Stomach smooth muscle (tissue), 2 donors: ENCODE measurements at regions not wholly inside any gene's neighbourhood (a gene's known extent, or its start where the extent isn't known, plus 50 kb on each side); places are given as distances from the start of the nearest gene placed in this dataset.

Experiments used
- H3K27ac ChIP-seq: one replicate; pipeline ENCODE4 v1.7.0; 2013; ENCODE audit warnings: mild to moderate bottlenecking, low read length, inconsistent platforms
- H3K27me3 ChIP-seq, 2 donors: one replicate each; pipeline ENCODE4 v1.7.0; 2013; ENCODE audit warnings: low read length in 2 of 2; ENCODE audit not compliant: insufficient read depth in 2 of 2, control insufficient read depth in 1 of 2
- H3K36me3 ChIP-seq, 2 donors: one replicate each; pipeline ENCODE4 v1.7.0; 2013; ENCODE audit warnings: low read length in 2 of 2; ENCODE audit not compliant: control insufficient read depth in 2 of 2, insufficient read depth in 2 of 2
- H3K4me1 ChIP-seq: one replicate; pipeline ENCODE4 v1.7.0; 2013; ENCODE audit warnings: low read length; ENCODE audit not compliant: control insufficient read depth, insufficient read depth
- H3K4me3 ChIP-seq, 2 donors: one replicate each; pipeline ENCODE4 v1.7.0; 2013; ENCODE audit warnings: low read length in 2 of 2
- H3K9ac ChIP-seq, 2 donors: one replicate each; pipeline ENCODE4 v1.7.0; 2013; ENCODE audit warnings: low read length in 2 of 2, mild to moderate bottlenecking in 1 of 2
- H3K9me3 ChIP-seq, 2 donors: one replicate each; pipeline ENCODE4 v1.7.0; 2013; ENCODE audit warnings: low read length in 2 of 2; ENCODE audit not compliant: control insufficient read depth in 2 of 2
- donor health status: healthy.
- donor health status: Pancreatic carcinoma.

DNA sequence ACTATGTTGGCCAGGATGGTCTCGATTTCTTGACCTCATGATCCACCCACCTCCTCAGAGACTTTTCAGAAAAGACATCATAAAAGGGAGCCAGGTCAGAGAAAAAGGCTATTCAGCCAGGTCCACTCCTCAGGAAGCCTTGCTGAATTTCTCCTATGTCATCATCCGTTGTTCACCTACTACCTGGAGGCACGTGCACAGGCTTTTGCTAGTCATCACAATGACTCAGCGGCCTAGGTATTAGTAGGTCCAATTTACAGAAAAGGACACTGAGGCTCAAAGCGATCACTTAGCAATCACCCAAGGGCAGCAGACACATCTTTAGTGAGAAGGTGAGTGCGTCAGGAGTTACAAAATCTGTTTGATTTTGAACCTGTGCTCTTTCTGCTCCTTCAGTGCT lies 72.3 kb upstream of the RAD23B start:
- Histone ChIP-seq H3K36me3 (no peaks in the 10 kb centered on the region), H3K9me3 (no peaks in the 10 kb centered on the region), H3K9ac (no peak overlapping the region), H3K27ac (no peak overlapping the region), H3K27me3 (no peaks in the 10 kb centered on the region), H3K4me3 (no peak overlapping the region), H3K4me1 (no peaks in the 10 kb centered on the region)

DNA sequence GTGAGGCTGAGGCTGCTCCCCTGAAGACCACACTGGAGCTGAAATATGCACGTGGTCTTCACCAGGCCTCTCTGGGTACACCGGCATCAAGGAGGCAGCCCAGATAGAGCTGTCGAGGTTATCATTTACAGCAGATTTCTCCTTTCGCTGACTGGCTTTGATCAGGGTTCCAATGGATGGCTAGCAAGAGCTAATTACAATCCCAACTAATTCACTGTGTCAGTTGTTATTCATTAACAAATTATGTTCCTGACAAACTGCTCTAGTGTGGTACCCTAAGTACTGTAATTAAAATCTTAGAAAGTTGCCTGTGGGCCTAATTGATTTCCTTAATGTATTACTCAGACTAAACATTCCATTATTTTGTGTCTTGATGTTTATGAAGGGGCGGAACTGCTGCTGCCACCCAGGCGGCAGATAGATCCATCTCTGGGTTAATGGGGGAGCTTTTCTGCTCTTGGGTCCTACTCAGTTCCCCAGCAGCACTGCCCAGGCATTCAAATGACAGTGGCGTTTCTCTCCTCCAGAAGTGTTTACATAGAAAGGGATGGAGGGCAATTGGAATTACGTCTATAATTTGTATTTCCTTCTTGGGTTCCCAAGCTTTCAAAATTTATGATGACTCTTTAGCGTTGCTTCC lies 71.7 kb upstream of the RAD23B start:
- Histone ChIP-seq H3K9ac (no peak overlapping the region), H3K27me3 (no peaks in the 10 kb centered on the region), H3K36me3 (no peaks in the 10 kb centered on the region), H3K9me3 (no peaks in the 10 kb centered on the region), H3K4me1 (no peaks in the 10 kb centered on the region), H3K4me3 (no peak overlapping the region), H3K27ac (no peak overlapping the region)

DNA sequence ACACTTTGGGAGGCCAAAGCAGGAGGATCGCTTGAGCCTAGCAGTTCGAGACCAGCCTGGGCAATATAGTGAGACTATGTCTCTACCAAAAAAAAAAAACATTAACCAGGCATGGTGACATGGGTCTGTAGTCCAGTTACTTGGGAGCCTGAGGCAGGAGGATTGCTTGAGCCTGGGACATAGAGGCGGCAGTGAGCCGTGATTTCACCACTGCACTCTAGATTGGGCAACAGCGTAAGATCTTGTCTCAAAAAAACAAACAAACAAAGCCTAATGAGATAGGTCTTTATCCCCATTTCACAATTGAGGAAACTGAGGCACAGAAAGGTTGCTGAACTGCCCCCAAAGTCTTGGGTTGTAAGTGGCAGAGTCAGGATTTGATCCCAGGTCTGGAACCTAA lies 70.5 kb upstream of the RAD23B start:
- no peak overlapping the region for H3K4me3 ChIP-seq
- H3K36me3 ChIP-seq, result no peaks in the 10 kb centered on the region
- no peak overlapping the region for H3K9ac ChIP-seq
- H3K27me3 ChIP-seq, result no peaks in the 10 kb centered on the region
- H3K9me3 ChIP-seq, result no peaks in the 10 kb centered on the region
- no peaks in the 10 kb centered on the region for H3K4me1 ChIP-seq
- no peak overlapping the region for H3K27ac ChIP-seq

DNA sequence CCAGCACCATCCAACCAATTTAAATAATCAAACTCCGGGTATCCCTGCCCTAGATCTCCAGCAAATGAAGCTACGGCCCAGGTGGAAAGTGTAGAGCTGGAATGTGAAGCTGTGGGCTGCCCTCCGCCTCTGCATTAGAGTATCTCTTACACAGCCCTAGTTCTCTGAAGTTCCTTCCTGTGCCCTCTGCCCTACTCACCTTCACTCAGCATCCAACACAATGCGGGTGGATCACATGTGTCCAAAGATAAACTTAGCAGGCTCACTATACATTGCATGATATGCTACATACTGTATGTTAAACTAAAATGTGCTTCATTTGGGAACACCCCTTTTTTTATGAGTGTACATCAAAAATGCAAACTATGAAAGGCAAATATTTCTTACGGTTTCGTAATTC lies 70.0 kb upstream of the RAD23B start:
- no peaks in the 10 kb centered on the region for H3K36me3 ChIP-seq
- no peak overlapping the region for H3K27ac ChIP-seq
- H3K4me3 ChIP-seq, result no peak overlapping the region
- H3K9me3 ChIP-seq, result no peaks in the 10 kb centered on the region
- H3K9ac ChIP-seq, result no peak overlapping the region
- no peaks in the 10 kb centered on the region for H3K4me1 ChIP-seq
- no peaks in the 10 kb centered on the region for H3K27me3 ChIP-seq

DNA sequence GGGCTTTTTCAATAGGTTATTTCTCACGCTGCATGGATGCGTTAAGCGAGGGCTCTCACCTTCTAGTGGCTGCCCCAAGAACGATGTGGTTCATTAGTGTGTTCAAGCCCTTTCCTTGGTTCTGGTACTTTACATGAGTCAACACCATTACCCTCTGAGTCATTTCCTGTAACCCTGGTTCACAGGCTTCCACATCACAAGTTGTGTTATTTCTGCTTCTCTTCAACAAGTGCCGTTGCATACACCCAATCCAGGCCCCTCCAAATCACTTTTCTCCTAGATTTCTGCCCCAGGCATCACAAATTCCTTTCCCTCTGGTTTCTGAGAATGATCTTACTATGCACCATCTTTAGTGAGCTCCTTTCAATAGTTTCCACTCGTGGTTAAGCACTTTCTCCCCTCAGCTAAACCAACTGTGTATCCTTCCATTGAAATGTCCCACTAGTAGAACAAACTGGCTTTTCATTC lies 69.5 kb upstream of the RAD23B start:
- no peaks in the 10 kb centered on the region for H3K9me3 ChIP-seq
- no peaks in the 10 kb centered on the region for H3K4me1 ChIP-seq
- no peaks in the 10 kb centered on the region for H3K27me3 ChIP-seq
- no peaks in the 10 kb centered on the region for H3K36me3 ChIP-seq
- H3K27ac ChIP-seq, result no peak overlapping the region
- H3K9ac ChIP-seq, result no peak overlapping the region
- H3K4me3 ChIP-seq, result no peak overlapping the region

DNA sequence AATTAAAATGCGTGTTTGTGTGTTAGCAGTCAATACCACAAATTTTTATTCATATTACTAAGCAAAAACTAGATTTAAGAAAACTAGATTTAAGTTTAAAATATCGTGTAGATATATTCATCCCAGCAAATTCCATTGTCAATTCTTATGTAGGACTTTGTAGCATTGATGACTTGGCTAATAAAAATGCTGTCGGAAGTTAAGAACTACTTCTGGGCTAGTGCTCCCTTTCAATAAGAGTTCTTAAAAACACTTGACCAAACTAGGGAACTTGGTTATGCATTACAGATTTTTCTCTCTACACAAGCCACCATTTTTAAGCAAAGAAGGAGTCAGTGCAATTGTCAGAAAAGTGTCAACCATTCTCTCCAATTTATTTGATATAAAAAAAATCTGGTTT lies 68.7 kb upstream of the RAD23B start:
- Histone ChIP-seq H3K36me3 (no peaks in the 10 kb centered on the region), H3K4me3 (no peak overlapping the region), H3K9ac (no peak overlapping the region), H3K27ac (no peak overlapping the region), H3K27me3 (no peaks in the 10 kb centered on the region), H3K9me3 (no peaks in the 10 kb centered on the region), H3K4me1 (no peaks in the 10 kb centered on the region)

DNA sequence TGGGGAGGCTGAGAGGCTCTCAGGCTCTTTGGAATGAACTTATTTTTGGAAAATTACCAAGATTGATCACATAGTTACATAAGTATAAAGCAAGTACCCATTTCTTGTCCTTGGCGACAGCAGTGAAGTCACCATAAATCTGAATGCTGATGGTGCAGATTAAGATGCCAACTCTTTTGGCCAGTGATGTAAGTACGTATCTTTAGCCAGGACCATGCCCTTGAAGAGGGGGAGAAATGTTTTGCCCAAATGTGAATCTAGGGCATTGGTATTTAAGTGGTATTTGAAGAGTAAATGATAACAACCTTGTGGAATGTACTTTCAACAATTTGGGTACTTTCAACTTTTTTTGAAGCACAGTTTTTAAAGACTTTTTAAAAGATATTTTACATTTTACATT lies 68.2 kb upstream of the RAD23B start:
- no peaks in the 10 kb centered on the region for H3K9me3 ChIP-seq
- no peak overlapping the region for H3K4me3 ChIP-seq
- no peaks in the 10 kb centered on the region for H3K27me3 ChIP-seq
- H3K4me1 ChIP-seq, result no peaks in the 10 kb centered on the region
- H3K36me3 ChIP-seq, result no peaks in the 10 kb centered on the region
- no peak overlapping the region for H3K27ac ChIP-seq
- H3K9ac ChIP-seq, result no peak overlapping the region

DNA sequence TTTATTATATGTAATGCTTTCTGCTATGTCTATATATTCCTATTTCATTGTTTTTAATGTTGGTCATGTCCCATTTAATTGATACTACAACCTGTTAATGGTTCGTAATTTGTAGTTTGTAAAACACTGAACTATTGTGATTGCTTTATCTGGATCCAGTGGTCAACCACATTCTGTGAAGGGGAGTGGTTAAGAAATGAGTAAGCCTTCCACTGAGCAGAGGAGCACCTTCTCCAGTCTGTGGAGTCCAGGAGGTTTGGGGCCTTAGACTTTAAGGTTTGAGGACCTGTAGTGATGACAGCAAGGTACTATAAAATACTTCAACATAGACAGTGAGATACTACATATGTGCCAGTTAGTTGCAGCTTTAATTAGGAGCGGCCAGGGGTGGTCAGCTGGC lies 67.7 kb upstream of the RAD23B start:
- Histone ChIP-seq H3K36me3 (no peaks in the 10 kb centered on the region), H3K4me3 (no peak overlapping the region), H3K27me3 (no peaks in the 10 kb centered on the region), H3K9me3 (no peaks in the 10 kb centered on the region), H3K4me1 (no peaks in the 10 kb centered on the region), H3K27ac (no peak overlapping the region), H3K9ac (no peak overlapping the region)

DNA sequence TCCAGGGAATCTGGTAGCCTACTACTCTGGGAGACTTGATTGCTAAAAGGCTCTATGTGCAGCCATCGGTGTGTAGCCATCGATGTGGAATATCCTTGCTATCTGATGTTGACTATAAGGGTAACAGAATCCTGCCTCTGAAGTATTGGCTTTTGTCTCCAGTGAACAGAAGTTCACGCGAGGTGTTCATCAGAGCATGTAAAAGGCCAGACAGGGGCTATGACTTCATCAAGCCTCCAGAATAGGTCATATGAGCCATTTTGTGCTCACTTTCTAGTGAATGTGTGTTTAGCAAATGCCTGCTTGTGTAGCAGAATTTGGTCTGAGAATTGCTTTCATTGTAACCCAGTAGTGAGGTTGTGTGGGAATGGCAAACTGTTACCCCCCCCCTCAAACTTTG lies 66.8 kb upstream of the RAD23B start:
- no peaks in the 10 kb centered on the region for H3K4me1 ChIP-seq
- no peak overlapping the region for H3K9ac ChIP-seq
- no peak overlapping the region for H3K27ac ChIP-seq
- H3K36me3 ChIP-seq, result no peaks in the 10 kb centered on the region
- no peak overlapping the region for H3K4me3 ChIP-seq
- H3K9me3 ChIP-seq, result no peaks in the 10 kb centered on the region
- no peaks in the 10 kb centered on the region for H3K27me3 ChIP-seq

DNA sequence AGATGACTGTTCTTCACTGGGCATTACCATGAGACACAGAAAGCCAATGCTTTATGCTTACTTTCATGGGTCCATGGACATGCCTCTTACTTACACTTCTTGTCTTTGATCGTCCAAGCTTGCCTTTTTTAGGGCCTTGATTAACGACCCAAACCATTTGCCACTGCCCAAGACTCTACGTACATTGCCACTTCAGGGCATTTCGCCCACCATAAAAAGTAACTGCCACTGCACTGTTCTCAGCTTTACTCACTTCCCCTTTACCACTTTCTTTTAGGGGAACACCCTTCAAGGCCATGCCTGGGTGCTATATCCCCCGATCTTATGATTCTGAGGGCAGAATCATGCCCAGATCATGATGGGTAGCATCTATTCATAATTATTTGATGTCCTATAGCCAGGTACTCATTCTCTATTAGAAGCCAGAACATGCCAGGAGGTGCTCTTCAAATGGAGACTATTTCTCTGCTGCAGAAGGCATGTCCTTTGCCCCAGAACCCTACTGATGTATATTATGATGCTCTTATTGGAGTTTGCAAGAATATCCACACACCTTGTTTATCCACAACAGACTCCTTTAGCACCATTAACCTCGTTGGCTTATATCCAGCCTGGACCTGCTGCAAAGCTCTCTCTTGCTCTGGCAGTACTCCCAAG lies 64.1 kb upstream of the RAD23B start:
- no peaks in the 10 kb centered on the region for H3K9me3 ChIP-seq
- no peaks in the 10 kb centered on the region for H3K36me3 ChIP-seq
- H3K27ac ChIP-seq, result no peak overlapping the region
- H3K4me3 ChIP-seq, result no peak overlapping the region
- H3K27me3 ChIP-seq, result no peaks in the 10 kb centered on the region
- peaks cover 2% of the 10 kb centered on the region for H3K4me1 ChIP-seq
- no peak overlapping the region for H3K9ac ChIP-seq

DNA sequence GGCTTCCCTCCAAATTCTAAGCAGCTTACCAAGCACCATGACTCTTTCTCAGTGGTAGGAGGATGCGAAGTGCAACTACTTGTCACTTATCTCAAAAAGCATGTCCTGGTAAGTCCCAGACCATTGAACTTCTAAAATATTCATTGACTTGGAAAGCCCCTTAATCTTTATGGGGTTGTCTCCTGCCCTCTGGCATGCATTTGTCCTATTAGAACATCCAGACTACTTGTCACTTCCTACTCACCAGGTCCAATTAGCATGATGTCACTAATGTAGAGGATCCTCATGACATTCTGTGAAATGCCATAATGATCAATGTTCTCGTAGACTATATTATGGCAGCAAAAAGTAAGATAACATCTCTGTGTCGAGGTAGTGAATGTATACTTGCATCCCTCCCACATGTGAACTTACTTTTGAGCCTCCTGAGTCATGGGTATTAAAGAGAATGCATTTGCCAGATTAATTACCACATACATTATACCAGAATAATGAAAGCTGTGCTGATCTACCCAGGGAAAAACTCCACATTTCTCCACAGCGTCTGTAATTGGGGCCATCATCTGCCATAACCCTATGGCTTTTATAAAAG lies 63.5 kb upstream of the RAD23B start:
- peaks cover 2% of the 10 kb centered on the region for H3K4me1 ChIP-seq
- no peaks in the 10 kb centered on the region for H3K27me3 ChIP-seq
- no peak overlapping the region for H3K9ac ChIP-seq
- H3K27ac ChIP-seq, result no peak overlapping the region
- no peak overlapping the region for H3K4me3 ChIP-seq
- H3K36me3 ChIP-seq, result no peaks in the 10 kb centered on the region
- H3K9me3 ChIP-seq, result no peaks in the 10 kb centered on the region
